Activated naive CD4-positive, alpha-beta T cell (primary cell): ENCODE measurements at regions not wholly inside any gene's neighbourhood (a gene's known extent, or its start where the extent isn't known, plus 50 kb on each side); places are given as distances from the start of the nearest gene placed in this dataset.
"Not testable (repeated sequence)": the region's sequence is repeated elsewhere in the genome, so short reads cannot be mapped to it uniquely, and the experiment has no call there.

Experiments
- DNase-seq, 4 experiments: peaks; one replicate each; lab custom pipeline; 2025; lab: John Stamatoyannopoulos, UW

DNA sequence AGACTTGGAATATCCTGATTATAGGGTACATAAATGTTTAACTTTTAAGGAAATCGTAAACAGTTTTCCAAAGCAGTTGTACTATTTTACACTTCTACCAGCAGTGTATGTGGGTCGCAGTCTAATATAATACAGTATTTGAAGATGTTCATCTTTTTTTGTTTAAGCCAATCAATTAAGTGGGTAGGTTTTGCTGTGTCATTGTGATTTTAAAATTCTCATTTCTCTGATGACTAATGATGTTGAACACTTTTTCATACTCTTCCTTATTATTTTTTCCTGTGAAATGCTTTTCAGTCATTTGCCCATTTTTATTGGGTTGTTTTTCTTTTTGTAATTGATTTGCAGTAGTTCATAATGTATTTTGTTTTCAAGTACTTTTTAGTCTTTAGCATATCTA lies 2689.7 kb downstream of the PCDH9 start:
- no peak for DNase-seq

DNA sequence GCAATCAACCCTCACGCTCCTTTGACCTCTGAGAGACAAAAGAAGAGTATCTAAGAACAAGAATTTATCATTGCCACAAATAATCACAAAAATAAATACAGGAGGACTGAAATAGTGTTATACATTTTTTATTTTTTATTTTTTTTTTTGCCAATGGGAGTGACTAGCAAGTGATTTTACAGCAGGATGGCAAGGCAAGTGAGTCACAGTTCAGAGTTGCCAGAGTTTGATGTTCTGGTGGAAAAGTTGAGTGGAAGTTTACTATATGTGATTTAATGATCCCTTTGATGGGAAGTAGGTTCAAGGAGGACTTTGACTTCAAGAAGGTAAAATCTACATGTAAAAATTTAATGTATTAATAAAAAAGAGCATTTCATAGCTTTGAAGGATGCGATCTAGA lies 2691.4 kb downstream of the PCDH9 start:
- no peak for DNase-seq

DNA sequence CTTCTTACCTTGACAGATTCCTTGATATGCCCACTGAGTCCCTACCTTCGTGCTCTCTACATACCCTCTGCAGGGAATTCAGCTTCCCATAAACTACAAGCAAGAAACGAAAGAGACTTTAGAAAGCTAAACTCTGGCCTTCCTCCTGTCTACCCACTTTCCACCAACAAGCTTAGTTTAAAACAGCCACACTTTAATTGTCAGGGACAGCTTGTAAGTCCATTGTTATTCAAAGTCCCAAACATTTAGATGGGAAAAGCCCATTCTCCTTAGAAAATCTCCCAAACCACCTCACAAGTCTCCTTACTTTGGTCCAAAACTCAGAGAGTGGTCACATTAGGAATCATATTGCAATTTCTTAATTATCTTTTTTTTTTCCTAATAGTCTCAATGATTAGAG lies 2695.8 kb downstream of the PCDH9 start:
- no peak for DNase-seq

DNA sequence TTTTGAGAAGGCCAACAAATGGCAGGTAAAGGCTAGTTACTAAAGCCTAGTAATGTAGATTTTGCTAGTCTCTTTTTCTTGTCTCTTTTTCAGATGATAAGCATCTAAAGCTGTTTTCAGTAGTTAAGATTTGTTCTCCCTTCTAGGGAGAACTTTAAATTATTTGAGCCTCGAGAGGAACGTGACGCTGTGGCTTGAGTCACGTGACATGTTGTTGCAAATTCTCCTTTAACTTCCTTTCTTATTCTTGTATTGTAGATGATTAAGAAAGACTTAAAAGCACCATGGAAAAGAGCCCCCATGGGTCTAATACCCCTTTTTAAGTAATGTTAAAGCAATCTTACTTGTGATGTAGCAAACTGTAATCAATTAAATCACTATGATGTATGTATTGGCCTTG lies 2698.7 kb downstream of the PCDH9 start:
- DNase-seq, result no peak

DNA sequence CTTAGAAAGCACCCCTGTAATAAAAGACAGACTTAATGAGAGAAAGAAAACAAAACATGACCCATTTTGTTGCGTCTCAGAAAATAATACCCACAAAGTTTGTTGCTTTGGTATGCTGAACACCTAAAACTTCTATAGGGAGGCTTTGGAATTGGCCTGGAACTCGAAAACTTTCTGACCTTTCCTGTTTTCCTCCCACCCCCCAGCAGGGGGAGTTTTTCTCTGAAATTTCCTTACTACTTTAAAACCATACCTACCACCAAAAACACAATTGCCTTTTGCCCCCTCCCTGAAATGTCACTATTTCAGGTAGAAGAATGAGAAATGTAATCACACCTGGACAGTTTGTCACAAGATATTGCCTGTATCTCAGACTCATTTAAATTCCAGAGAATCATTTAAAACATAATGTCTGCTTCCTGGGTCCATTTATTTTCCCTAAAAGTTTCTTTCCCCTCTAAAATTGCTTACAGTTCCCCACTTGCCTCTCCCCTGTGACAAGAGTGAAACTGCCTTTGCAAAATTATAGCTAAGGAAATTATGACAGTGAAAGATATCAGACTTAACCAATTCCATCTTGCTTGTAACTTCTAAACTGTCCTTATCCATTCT lies 2700.2 kb downstream of the PCDH9 start:
- DNase-seq, result no peak

DNA sequence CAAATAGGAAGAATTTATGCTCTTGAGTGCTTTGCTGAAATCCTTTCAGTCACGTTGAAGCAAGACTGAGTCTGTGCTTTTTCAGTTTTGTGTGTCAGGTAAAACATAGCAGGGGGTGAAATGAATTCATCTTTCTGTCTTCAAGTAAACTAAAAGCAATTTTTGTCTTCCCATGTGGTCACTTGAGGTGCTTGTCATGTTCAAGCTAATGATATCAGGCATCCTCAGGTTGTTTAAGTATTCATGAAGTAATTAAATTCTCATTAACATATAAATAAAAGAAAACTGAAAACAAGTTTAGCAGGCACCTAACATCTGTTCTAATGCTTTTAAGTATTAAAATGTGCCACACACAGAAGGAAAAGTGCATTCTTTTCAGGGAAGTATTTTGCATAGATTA lies 2701.3 kb downstream of the PCDH9 start:
- no peak for DNase-seq

DNA sequence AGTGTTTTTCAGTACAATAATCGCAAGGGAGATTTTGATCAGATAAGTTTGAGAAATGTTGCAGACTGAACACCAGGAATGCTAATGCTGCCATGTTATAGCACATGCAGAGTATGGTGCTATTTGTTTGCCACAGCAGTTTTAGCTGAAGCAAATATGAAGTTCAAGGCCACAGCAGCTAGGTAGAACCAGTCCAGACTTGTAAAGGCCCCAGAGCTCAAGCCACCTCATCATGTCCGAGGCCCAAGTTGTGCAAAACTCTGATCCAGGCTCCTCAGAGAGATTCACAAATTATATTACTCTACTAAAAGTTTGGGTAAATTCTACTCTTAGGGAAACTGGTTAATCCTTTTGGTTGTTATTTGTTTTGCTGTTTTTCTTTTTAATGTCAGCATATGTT lies 2702.6 kb downstream of the PCDH9 start:
- no peak for DNase-seq

DNA sequence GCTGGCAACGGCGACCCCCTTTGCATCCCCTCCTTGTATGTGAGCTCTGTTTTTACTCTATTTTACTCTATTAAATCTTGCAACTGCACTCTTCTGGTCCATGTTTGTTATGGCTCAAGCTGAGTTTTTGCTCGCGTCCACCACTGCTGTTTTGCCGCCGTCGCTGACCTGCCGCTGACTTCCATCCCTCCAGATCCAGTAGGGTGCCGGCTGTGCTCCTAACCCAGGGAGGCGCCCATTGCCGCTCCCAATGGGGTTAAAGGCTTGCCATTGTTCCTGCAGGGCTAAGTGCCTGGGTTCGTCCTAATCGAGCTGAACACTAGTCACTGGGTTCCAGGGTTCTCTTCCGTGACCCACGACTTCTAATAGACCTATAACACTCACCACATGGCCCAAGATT lies 2704.4 kb downstream of the PCDH9 start:
- no peak for DNase-seq

DNA sequence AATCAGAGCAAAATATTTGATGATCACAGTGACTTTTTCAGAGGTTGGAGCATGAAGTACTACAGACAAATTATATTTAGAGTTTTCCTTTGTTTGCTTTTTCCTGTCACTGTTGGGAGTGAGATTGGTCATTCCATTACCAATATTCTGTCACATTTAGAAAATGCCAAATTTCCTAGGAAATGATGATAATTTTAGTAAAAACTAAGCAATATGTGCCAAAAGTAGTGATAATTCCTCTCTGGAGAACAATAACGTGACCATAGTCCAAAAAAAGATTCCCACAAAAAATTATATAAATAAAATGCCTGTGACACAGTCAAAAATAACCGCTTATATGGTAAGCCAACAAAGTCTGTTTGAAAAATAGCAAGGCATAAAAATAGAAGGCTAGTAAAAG lies 2719.4 kb downstream of the PCDH9 start:
- DNase-seq, result no peak

DNA sequence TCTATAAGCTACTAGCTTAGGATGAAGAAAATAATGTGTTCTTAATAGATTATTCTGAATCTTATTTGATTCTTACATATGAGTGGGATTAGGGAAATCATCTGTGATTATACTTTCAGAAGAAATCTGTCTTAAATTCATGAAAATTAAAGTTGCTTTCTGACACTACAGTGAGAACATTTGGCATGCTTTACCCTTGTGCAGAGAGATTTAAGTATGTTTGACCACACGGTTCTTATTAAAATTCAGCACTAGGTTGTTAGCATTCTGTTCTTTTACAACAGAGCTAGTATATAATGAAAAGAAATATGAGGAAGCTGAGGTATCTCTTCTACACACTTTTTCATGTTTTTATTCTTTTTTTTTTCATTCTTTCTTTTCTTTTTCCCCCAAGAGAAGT lies 2723.9 kb downstream of the PCDH9 start:
- DNase-seq, result no peak

DNA sequence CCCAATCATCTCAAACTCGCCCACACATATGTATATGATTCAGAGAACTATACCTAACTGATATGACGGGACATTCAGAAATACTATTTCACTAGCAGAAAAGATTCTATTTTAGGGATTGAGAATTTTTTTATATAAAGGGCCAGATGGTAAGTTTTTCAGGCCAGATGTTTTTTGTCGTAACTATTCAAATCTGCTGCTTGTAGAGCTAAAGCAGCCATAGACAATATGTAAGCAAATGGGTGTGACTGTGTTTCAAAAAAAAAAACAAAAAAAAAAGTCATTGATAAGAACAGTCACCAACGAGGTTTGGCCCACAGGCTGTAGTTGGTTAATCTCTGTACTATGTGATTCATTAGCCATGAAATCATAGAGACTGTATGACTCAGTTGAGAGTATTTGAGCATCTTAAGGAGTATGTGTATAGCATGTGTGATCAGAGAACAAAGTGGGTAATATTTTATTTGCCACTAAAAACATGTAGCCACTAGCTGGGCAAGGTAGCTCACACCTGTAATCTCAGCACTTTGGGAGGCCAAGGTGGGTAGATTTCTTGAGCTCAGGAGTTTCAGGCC lies 2724.7 kb downstream of the PCDH9 start:
- DNase-seq, result no peak

DNA sequence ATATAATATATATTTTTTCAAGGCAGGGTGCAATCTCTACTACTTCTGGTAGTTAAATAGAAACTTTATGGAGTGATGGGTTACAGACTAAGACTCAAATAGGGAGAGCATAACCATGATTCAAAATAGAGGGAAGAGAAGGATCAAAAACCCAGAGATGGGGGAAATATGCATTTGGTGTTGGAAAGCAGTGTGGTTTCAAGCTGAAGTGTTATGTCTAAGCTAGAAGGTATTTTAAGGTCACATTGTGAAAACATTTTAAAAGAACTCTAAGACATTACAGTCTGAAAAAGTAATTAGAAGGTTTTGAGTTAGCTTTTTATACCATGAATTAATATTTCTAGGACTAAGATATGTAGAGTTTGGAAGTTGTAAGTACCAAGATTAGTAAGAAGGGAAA lies 2741.4 kb downstream of the PCDH9 start:
- DNase-seq, result no peak

DNA sequence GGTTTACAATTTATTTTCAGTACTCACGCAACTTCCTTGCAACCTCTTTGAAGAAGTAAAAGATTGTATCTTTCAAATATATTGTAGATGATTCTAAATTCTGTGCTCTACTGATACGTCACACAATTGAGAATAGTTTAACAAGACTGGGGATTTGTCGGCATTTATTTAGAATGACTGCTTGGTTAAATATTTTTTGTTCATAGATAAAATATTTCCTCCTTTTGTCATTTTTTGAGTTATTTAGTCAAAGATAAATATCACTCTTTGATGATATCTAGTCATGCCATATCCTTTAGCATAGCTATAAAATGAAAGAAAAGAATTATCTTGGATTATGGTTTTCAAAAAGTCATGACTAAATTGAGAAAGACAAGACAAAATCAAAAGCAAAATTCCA lies 2747.8 kb downstream of the PCDH9 start:
- DNase-seq, result no peak

DNA sequence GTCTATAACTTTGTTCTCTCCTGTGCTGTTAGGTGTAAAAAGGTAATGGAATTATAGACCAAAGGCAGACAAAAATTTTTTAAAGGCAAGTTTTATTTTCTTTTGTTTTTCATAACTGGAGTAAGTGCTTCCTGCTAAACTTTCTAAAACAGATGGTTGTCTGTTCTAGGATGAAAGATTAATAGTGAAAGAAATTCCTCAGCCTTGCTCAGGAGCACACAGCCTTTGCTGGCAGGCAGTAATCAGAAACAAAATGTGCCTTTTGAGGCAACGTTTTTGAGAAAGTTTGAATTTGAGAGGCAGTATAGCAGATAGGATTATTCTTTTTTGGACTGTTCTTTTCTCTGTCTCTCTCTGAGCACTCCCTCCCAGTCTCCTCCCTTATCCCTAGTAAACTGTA lies 2749.5 kb downstream of the PCDH9 start:
- DNase-seq, result no peak

DNA sequence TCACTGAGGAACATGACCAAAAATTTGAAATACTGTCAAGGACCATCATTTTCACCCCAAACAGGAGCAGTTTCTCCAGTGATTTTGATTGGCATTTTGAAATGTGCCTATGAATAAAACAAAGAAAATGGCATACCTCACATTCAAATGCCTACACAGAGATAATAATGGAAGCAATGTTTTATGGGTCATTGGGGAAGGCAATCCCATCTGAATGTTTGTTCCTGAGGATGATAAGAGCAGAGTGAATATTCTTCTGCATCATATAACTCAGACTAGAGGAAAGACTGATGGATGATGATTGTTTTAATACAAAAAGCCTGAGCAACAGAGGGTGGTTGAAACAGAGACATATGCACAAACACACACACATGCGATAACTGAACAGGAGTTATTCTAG lies 2749.9 kb downstream of the PCDH9 start:
- no peak for DNase-seq

DNA sequence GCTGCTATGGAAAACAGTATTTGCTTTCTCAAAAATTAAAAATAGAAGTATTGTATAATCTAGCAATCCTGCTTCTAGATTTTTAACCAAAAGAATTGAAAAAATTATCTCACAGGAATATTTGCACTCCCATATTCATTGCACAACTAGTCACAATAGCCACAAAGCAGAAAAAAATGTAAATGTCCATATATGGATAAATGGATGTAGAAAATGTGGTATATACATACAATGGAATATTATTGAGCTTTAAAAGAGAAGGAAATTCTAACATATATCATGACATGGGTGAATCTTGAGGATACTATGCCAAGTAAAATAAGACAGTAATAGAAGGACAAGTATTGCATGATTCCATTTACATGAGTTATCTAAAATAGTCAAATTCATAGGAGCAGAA lies 2753.0 kb downstream of the PCDH9 start:
- DNase-seq, result no peak

DNA sequence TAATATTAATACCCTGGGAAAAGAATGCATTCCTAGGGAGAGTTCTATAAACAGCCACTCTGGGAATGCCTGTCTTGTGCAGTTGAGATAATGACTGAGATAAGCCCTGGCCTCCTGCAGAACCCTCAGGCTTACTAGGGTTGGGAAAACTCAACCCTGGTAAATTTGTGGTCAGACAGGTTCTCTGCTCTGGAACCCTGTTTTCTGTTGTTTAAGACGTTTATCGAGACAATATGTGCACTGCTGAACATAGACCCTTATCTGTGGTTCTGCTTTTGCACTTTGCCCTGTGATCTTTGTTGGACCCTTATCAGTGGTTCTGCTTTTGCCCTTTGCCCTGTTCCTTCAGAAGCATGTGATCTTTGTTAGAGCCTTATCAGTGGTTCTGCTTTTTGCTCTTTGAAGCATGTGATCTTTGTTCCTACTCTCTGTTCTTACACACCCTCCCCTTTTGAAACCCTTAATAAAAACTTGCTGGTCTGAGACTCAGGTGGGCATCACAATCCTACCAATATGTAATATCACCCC lies 2754.0 kb downstream of the PCDH9 start:
- not testable (repeated sequence) for DNase-seq

DNA sequence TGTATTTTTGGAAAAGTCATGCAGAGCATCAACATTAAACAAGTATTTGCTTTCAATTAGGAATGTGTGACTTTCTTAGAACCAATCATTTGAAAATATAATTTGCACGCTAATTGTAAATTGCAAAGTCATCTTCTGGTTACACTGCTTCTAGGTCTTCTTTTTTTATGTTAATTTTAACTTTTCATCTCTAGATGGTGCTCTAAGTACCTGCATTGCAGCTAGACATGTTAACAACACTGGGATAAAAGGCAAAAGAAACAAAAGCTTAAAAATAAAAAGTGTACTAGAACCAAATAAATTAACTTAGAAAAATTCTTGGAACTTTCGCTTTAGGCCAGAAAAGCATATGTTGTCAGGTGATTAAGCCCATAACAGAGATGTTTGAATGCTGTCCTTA lies 2758.2 kb downstream of the PCDH9 start:
- no peak for DNase-seq

DNA sequence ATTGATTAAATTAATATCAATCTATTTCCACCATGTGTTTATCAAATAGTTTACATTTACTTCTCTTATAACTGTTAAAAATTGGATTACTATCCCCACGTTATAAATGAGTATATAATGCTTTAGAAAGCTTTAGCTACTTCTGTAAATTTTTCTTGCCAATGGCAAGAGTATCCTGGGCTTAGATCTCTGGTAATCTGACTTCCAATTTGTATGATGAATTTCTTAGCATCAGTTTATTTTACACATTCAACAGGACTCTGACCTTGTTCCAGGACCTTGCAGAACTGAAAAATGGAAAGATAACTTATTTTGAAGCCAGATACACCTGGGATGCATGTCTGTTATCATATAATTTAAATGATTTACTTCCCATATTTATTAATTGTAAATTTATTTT lies 2759.4 kb downstream of the PCDH9 start:
- no peak for DNase-seq

DNA sequence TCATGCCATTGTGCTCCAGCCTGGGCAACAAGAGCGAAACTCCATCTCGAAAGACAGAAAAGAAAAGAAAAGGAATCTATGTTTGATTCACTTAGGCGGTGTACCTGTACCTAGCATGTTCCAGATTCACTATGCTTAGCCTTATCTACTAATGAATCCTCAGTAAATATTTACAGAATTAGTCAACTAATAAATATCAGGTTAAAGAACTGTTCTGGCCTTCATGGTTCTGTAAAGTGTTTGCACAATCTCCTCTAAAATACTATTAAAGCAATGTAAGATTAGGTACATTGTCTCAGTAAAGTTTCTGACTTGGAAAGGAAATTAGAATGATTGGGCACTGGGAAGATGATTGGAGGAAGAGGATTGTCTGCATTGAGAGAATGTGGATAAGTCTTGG lies 2770.4 kb downstream of the PCDH9 start:
- no peak for DNase-seq

DNA sequence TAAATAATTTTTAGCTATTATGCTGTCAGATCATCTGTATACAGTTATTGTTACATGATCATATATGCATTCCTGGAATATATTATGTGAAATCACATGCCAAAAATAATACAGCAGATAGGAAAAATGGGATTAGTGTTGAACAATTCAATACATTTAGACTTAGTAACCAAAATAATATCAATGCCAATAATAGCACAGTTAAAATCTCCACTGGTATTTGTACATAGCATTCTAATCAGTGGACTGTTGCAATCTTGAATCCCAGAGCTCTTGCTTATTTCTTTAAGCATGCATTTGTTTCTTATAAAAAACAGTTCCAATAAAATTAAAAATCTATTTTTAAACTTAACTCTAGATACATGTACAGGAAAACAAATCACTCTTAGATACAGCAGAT lies 2772.2 kb downstream of the PCDH9 start:
- DNase-seq, result no peak

DNA sequence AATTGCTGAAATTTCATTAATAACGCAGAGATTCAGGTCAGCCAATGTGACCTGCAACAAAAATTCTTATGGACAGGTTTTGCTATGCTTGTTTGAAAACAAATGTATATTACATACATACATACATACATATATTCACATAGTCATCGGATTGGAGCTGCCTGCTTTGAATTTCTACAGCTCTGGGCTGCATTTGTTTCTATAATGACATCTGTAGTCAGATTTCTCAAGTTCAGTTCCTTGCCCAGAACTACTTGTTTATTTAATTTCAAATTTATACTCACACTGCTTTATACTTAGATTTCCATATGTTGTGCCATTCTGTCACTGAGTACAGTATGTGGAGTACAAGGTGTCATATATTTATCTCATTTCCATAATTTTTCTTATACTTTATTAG lies 2775.0 kb downstream of the PCDH9 start:
- DNase-seq, result no peak

DNA sequence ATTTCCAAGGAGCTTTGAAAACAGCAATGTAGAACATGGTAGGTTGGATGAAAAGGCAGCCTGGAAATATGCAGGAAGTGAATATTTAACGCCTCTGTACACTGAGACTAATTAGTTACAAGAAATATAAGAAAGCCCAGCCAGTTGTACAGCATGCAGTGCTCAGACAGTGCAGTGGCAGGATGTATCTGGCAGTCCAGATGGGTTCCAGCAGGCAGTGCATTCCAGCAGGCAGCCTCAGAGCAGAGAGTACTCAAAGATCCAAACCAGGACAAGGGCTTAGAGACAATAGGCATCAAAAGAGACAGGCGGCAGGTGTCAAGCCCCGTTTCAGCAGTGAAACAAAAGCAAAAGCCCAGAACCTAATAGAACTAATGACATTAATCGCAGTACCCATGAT lies 2776.3 kb downstream of the PCDH9 start:
- no peak for DNase-seq

DNA sequence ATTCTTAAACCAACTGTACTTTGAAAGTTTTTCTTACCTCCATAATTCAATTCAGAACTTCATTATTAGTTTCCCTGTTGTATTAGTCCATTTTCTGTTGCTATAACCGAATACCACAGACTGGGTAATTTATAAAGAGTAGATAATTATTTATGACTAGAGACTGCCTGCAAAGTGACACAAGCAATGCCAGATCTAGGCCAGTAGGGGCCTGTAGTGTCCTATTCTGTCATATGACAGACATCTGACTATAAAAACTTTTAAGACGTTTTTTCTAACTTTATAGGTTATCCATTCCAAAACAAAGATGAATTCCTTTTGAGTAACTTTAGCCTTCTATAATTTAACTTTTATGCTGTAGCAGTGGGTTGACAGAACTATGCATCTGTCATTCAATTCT lies 2783.8 kb downstream of the PCDH9 start:
- DNase-seq, result no peak
